OCI-LY3 (cell line): ENCODE measurements at regions not wholly inside any gene's neighbourhood (a gene's known extent, or its start where the extent isn't known, plus 50 kb on each side); places are given as distances from the start of the nearest gene placed in this dataset.

Experiments used
- H2AFZ ChIP-seq: fragments of 200-600, 300-600 bp; shearing (Covaris generic); 2 replicates; pipeline ENCODE4 v1.6.0; 2014; ENCODE audit warnings: antibody characterized with exemption, low read depth, low read length
- H3K27ac ChIP-seq: fragments of 200-600, 300-600 bp; sonication (generic); 2 replicates; pipeline ENCODE4 v1.5.1; 2014; ENCODE audit warnings: mild to moderate bottlenecking, low read length, moderate library complexity, mixed read lengths
- H3K27me3 ChIP-seq: fragments of 200-600, 300-600 bp; sonication (generic); 2 replicates; pipeline ENCODE4 v1.6.1; 2014; ENCODE audit warnings: low read depth, low read length, mixed read lengths
- H3K36me3 ChIP-seq: fragments of 200-600, 300-600 bp; sonication (generic); replicated peaks from 2 replicates; pipeline ENCODE3; 2014; ENCODE audit warnings: low read depth, low read length, mixed read lengths
- H3K4me1 ChIP-seq: fragments of 300-600, 200-600 bp; sonication (generic); 2 replicates; pipeline ENCODE4 v1.6.1; 2014; ENCODE audit warnings: low read length, mixed read lengths
- H3K4me2 ChIP-seq: fragments of 200-600, 300-600 bp; sonication (generic); 2 replicates; pipeline ENCODE4 v1.6.1; 2014; ENCODE audit warnings: low read length, mixed read lengths
- H3K4me3 ChIP-seq: fragments of 300-600, 200-600 bp; sonication (generic); 2 replicates; pipeline ENCODE4 v1.5.1; 2014; ENCODE audit warnings: antibody characterized with exemption, mild to moderate bottlenecking, low read length, moderate library complexity
- H3K79me2 ChIP-seq: fragments of 300-600, 200-600 bp; shearing (Covaris generic); 2 replicates; pipeline ENCODE4 v1.6.1; 2014; ENCODE audit warnings: mild to moderate bottlenecking, low read length, mixed read lengths
- H3K9ac ChIP-seq: fragments of 300-600, 200-600 bp; shearing (Covaris generic); 2 replicates; pipeline ENCODE4 v1.6.0; 2014; ENCODE audit warnings: mild to moderate bottlenecking, low read length, moderate library complexity
- H3K9me3 ChIP-seq: fragments of 200-600, 300-600 bp; shearing (Covaris generic); 2 replicates; pipeline ENCODE4 v1.6.1; 2014; ENCODE audit warnings: low read length, mixed read lengths; ENCODE audit not compliant: insufficient read depth
- H4K20me1 ChIP-seq: fragments of 200-600, 300-600 bp; sonication (generic); 2 replicates; pipeline ENCODE4 v1.6.1; 2016; ENCODE audit warnings: low read length, mixed read lengths; ENCODE audit not compliant: insufficient read depth
- CTCF ChIP-seq: fragments of 200-600, 300-600 bp; sonication (generic); IDR thresholded peaks from 2 replicates; pipeline ENCODE4 v1.5.1; 2014; ENCODE audit warnings: antibody characterized with exemption, low read length, low read depth
- EZH2phosphoT487 ChIP-seq: fragments of 200-600 bp; shearing (Covaris generic); IDR thresholded peaks from 2 replicates; pipeline ENCODE4 v1.6.1; 2018; ENCODE audit warnings: antibody characterized with exemption, mixed run types, low read depth

- no peak overlapping the region for H3K4me3 ChIP-seq
- no peaks in the 10 kb centered on the region for H3K4me1 ChIP-seq
- no peaks in the 10 kb centered on the region for H3K27me3 ChIP-seq
- TF ChIP-seq EZH2phosphoT487 (no peak), CTCF (no peak)
- H3K79me2 ChIP-seq = no peaks in the 10 kb centered on the region
- H3K27ac ChIP-seq = no peak overlapping the region
- no peak overlapping the region for H3K4me2 ChIP-seq
- H2AFZ ChIP-seq = no peak overlapping the region
- H3K36me3 ChIP-seq = no peaks in the 10 kb centered on the region
- no peak overlapping the region for H3K9ac ChIP-seq
- no peaks in the 10 kb centered on the region for H4K20me1 ChIP-seq
- H3K9me3 ChIP-seq = no peaks in the 10 kb centered on the region
These were observed 129.9 kb upstream of the OSTN start for GRCh38 chr3:191068946-191069813.

GRCh38 chr3:191066669-191067068 is 132.4 kb upstream of the OSTN start:
- no peaks in the 10 kb centered on the region for H4K20me1 ChIP-seq
- H2AFZ ChIP-seq = no peak overlapping the region
- no peak overlapping the region for H3K4me2 ChIP-seq
- no peak overlapping the region for H3K9ac ChIP-seq
- no peaks in the 10 kb centered on the region for H3K27me3 ChIP-seq
- no peak overlapping the region for H3K27ac ChIP-seq
- TF ChIP-seq EZH2phosphoT487 = no peak
- no peak for TF ChIP-seq CTCF
- no peaks in the 10 kb centered on the region for H3K4me1 ChIP-seq
- no peak overlapping the region for H3K4me3 ChIP-seq
- H3K36me3 ChIP-seq = no peaks in the 10 kb centered on the region
- no peaks in the 10 kb centered on the region for H3K79me2 ChIP-seq
- no peaks in the 10 kb centered on the region for H3K9me3 ChIP-seq

GRCh38 chr3:191065181-191065805 is 133.7 kb upstream of the OSTN start:
- Histone ChIP-seq H3K27ac (no peak overlapping the region), H3K4me1 (no peaks in the 10 kb centered on the region), H3K4me3 (no peak overlapping the region), H4K20me1 (no peaks in the 10 kb centered on the region), H3K9ac (no peak overlapping the region), H3K4me2 (no peak overlapping the region), H3K27me3 (no peaks in the 10 kb centered on the region), H3K79me2 (no peaks in the 10 kb centered on the region), H2AFZ (no peak overlapping the region), H3K9me3 (no peaks in the 10 kb centered on the region), H3K36me3 (no peaks in the 10 kb centered on the region)
- TF ChIP-seq CTCF = no peak
- TF ChIP-seq EZH2phosphoT487 = no peak

GRCh38 chr3:191051037-191051436 is 148.0 kb upstream of the OSTN start:
- TF ChIP-seq EZH2phosphoT487 = no peak
- TF ChIP-seq CTCF = peak; percentile 61
- no peaks in the 10 kb centered on the region for H3K27me3 ChIP-seq
- no peaks in the 10 kb centered on the region for H3K36me3 ChIP-seq
- H3K27ac ChIP-seq = no peak overlapping the region
- H3K79me2 ChIP-seq = no peaks in the 10 kb centered on the region
- H2AFZ ChIP-seq = no peak overlapping the region
- H3K4me2 ChIP-seq = no peak overlapping the region
- H4K20me1 ChIP-seq = no peaks in the 10 kb centered on the region
- H3K9ac ChIP-seq = no peak overlapping the region
- H3K4me3 ChIP-seq = no peak overlapping the region
- H3K4me1 ChIP-seq = no peaks in the 10 kb centered on the region
- no peaks in the 10 kb centered on the region for H3K9me3 ChIP-seq
